Mammary epithelial cell (primary cell): ENCODE measurements at regions not wholly inside any gene's neighbourhood (a gene's known extent, or its start where the extent isn't known, plus 50 kb on each side); places are given as distances from the start of the nearest gene placed in this dataset.

Source experiments
- CTCF ChIP-seq, 2 donors: IDR thresholded peaks in 1 of 2; conservative IDR thresholded peaks in 1 of 2; 2 replicates each; pipeline ENCODE4 v1.5.1; 2011 to 2012; ENCODE audit warnings: inconsistent platforms in 2 of 2, low read length in 2 of 2, mild to moderate bottlenecking in 2 of 2, control low read depth in 1 of 2, low read depth in 1 of 2; ENCODE audit not compliant: insufficient read depth in 1 of 2; ENCODE audit errors: extremely low read depth in 1 of 2
- EZH2 ChIP-seq: IDR thresholded peaks from 2 replicates; pipeline ENCODE4 v1.6.1; 2012; ENCODE audit warnings: low read length, inconsistent platforms, borderline replicate concordance

- TF ChIP-seq CTCF (conservative IDR thresholded peaks at IDR 0.05 in 1 of 2, IDR thresholded peaks at IDR 0.05 in 1 of 2; ENCODE audit: extremely low read depth in 1 of 2, insufficient read depth in 1 of 2, low read depth in 1 of 2, low read length in 2 of 2) (no peak), EZH2 (no peak)
Observed at GRCh38 chr15:99482993-99483392, 82.8 kb upstream of the MEF2A start.
